HG03175 (cell line): ENCODE measurements at regions not wholly inside any gene's neighbourhood (a gene's known extent, or its start where the extent isn't known, plus 50 kb on each side); places are given as distances from the start of the nearest gene placed in this dataset.
"Not testable (repeated sequence)": the region's sequence is repeated elsewhere in the genome, so short reads cannot be mapped to it uniquely, and the experiment has no call there.

Source experiments
- ATAC-seq: cut with Tn5 transposase; IDR thresholded peaks from one replicate; pipeline ENCODE4 v1.9.1; 2021; ENCODE audit warnings: mild to moderate bottlenecking, moderate library complexity; ENCODE audit not compliant: unreplicated experiment

GRCh38 chr2:44051593-44052347 lies 56.0 kb upstream of the LRPPRC start:
- no peak for ATAC-seq

GRCh38 chr2:44052584-44052983 lies 56.8 kb upstream of the LRPPRC start:
- no peak for ATAC-seq

GRCh38 chr2:44053052-44053451 lies 57.3 kb upstream of the LRPPRC start:
- no peak for ATAC-seq

- no peak for ATAC-seq
These were observed 57.7 kb upstream of the LRPPRC start for GRCh38 chr2:44053456-44053855.

- ATAC-seq: no peak
These were observed 59.4 kb upstream of the LRPPRC start for GRCh38 chr2:44055229-44055628.

- ATAC-seq: no peak
These were observed 59.9 kb upstream of the LRPPRC start for GRCh38 chr2:44055664-44056063.

- ATAC-seq: no peak
These were observed 61.2 kb upstream of the LRPPRC start for GRCh38 chr2:44056947-44057346.

GRCh38 chr2:44060286-44060685 lies 64.5 kb upstream of the LRPPRC start:
- not testable (repeated sequence) for ATAC-seq

GRCh38 chr2:44060990-44061389 lies 65.2 kb upstream of the LRPPRC start:
- ATAC-seq: no peak

GRCh38 chr2:44061469-44061868 lies 65.7 kb upstream of the LRPPRC start:
- no peak for ATAC-seq

GRCh38 chr2:44061876-44062275 lies 66.1 kb upstream of the LRPPRC start:
- no peak for ATAC-seq

GRCh38 chr2:44063033-44063432 lies 67.2 kb upstream of the LRPPRC start:
- ATAC-seq: no peak

- ATAC-seq: not testable (repeated sequence)
These were observed 68.5 kb upstream of the LRPPRC start for GRCh38 chr2:44064281-44064680.

- ATAC-seq: not testable (repeated sequence)
These were observed 71.4 kb upstream of the LRPPRC start for GRCh38 chr2:44067012-44067790.

- not testable (repeated sequence) for ATAC-seq
These were observed 72.0 kb upstream of the LRPPRC start for GRCh38 chr2:44067791-44068181.

GRCh38 chr2:44071454-44072046 lies 75.8 kb upstream of the LRPPRC start:
- no peak for ATAC-seq

GRCh38 chr2:44073667-44074066 lies 77.9 kb upstream of the LRPPRC start:
- ATAC-seq: not testable (repeated sequence)

- not testable (repeated sequence) for ATAC-seq
These were observed 79.0 kb upstream of the LRPPRC start for GRCh38 chr2:44074795-44075194.

GRCh38 chr2:44075541-44075940 lies 79.8 kb upstream of the LRPPRC start:
- ATAC-seq: no peak

GRCh38 chr2:44077942-44078511 lies 82.2 kb upstream of the LRPPRC start:
- no peak for ATAC-seq

- ATAC-seq: no peak
These were observed 83.9 kb upstream of the LRPPRC start for GRCh38 chr2:44079686-44080085.
